Calu3 (cell line): ENCODE measurements at regions not wholly inside any gene's neighbourhood (a gene's known extent, or its start where the extent isn't known, plus 50 kb on each side); places are given as distances from the start of the nearest gene placed in this dataset.
A peak's percentile ranks its signal among the peaks of the same experiment; 100 is the strongest.

Experiments used
- BruUV-seq: library from RNA; stranded (reverse); fragments of 400-500 nt; replicated peaks from 2 replicates; lab custom pipeline; 2021; lab: Mats Ljungman, UMichigan
- CTCF ChIA-PET: fragments of 300-600 bp; sonication (Branson Sonifier 250); formaldehyde crosslinking; loops from one replicate; lab custom pipeline; 2022; ENCODE audit warnings: antibody characterized with exemption; lab: Charles Lee
- DNase-seq: peaks from one replicate; pipeline ENCODE4 v3.0.0; 2022
- H3K27ac Mint-ChIP-seq: one replicate; pipeline ENCODE4 v1.8.0; 2022; ENCODE audit warnings: mixed read lengths; ENCODE audit not compliant: unreplicated experiment
- H3K27me3 Mint-ChIP-seq: one replicate; pipeline ENCODE4 v1.8.0; 2022; ENCODE audit warnings: mixed read lengths; ENCODE audit not compliant: unreplicated experiment
- H3K36me3 Mint-ChIP-seq: one replicate; pipeline ENCODE4 v1.8.0; 2022; ENCODE audit warnings: mild to moderate bottlenecking, moderate library complexity, mixed read lengths; ENCODE audit not compliant: insufficient read depth, unreplicated experiment
- H3K4me1 Mint-ChIP-seq: one replicate; pipeline ENCODE4 v1.8.0; 2022; ENCODE audit warnings: mild to moderate bottlenecking, low read depth, mixed read lengths; ENCODE audit not compliant: unreplicated experiment
- H3K4me3 Mint-ChIP-seq: one replicate; pipeline ENCODE4 v1.8.0; 2022; ENCODE audit warnings: mild to moderate bottlenecking, low read depth, moderate library complexity, mixed read lengths; ENCODE audit not compliant: unreplicated experiment
- H3K9me3 Mint-ChIP-seq: one replicate; pipeline ENCODE4 v1.8.0; 2022; ENCODE audit warnings: low read depth, mixed read lengths; ENCODE audit not compliant: unreplicated experiment
- intact Hi-C: fragments of 100-400 bp; cut with micrococcal nuclease; formaldehyde crosslinking; loops from one replicate; pipeline ENCODE4 v1.10.0; 2022; ENCODE audit not compliant: unreplicated experiment
- TF ChIP-seq, protein P1 (sequence below): fragments of 200-600 bp; IDR thresholded peaks from one replicate; pipeline ENCODE4 v1.8.0; 2022; ENCODE audit warnings: antibody characterized with exemption; ENCODE audit not compliant: unreplicated experiment

- H3K27ac Mint-ChIP-seq = peak overlapping the region; percentile 11
- intact Hi-C loops = loop anchor here (5.0 kb wide), 1 partner anchor 42 kb away; no protein-coding TSS in a partner anchor
- peaks cover 42% of the 10 kb centered on the region for H3K4me1 Mint-ChIP-seq
- CTCF ChIA-PET = interaction anchor here (0.6 to 1.4 kb wide), 9 partner anchors 9 to 1419 kb away, joined by 3 to 11 read pairs (median 4); partner anchors contain the start of gene GALNT15
- no peak overlapping the region for H3K4me3 Mint-ChIP-seq
- no TSS peak for BruUV-seq
- TF ChIP-seq, protein P1, sequence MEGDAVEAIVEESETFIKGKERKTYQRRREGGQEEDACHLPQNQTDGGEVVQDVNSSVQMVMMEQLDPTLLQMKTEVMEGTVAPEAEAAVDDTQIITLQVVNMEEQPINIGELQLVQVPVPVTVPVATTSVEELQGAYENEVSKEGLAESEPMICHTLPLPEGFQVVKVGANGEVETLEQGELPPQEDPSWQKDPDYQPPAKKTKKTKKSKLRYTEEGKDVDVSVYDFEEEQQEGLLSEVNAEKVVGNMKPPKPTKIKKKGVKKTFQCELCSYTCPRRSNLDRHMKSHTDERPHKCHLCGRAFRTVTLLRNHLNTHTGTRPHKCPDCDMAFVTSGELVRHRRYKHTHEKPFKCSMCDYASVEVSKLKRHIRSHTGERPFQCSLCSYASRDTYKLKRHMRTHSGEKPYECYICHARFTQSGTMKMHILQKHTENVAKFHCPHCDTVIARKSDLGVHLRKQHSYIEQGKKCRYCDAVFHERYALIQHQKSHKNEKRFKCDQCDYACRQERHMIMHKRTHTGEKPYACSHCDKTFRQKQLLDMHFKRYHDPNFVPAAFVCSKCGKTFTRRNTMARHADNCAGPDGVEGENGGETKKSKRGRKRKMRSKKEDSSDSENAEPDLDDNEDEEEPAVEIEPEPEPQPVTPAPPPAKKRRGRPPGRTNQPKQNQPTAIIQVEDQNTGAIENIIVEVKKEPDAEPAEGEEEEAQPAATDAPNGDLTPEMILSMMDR = no peak
- H3K27me3 Mint-ChIP-seq = no peaks in the 10 kb centered on the region
- no peaks in the 10 kb centered on the region for H3K9me3 Mint-ChIP-seq
- H3K36me3 Mint-ChIP-seq = no peaks in the 10 kb centered on the region
- DNase-seq = peak; percentile 60
These were observed 114.1 kb upstream of the GALNT15 start for GRCh38 chr3:16060358-16060852.

GRCh38 chr3:16060945-16061344 lies 113.5 kb upstream of the GALNT15 start:
- CTCF ChIA-PET = interaction anchor here (0.6 to 1.4 kb wide), 2 partner anchors 49 to 80 kb away, joined by 3 to 4 read pairs; no protein-coding TSS in a partner anchor

GRCh38 chr3:16061491-16061890 lies 113.0 kb upstream of the GALNT15 start:
- BruUV-seq = no TSS peak
- intact Hi-C loops = loop anchor here (5.0 kb wide), 1 partner anchor 41 kb away; no protein-coding TSS in a partner anchor
- H3K27ac Mint-ChIP-seq = no peak overlapping the region

More at GRCh38 chr3:16060945-16061344, 113.5 kb upstream of the GALNT15 start:
- TF ChIP-seq, protein P1 = no peak
- BruUV-seq = no TSS peak
- no peak for DNase-seq
- Mint-ChIP-seq H3K4me1 (peaks cover 42% of the 10 kb centered on the region), H3K36me3 (no peaks in the 10 kb centered on the region), H3K9me3 (no peaks in the 10 kb centered on the region), H3K27ac (peak overlapping the region; percentile 11), H3K4me3 (no peak overlapping the region), H3K27me3 (no peaks in the 10 kb centered on the region)
- intact Hi-C loops = loop anchor here (5.0 kb wide), 1 partner anchor 41 kb away; no protein-coding TSS in a partner anchor

GRCh38 chr3:16063603-16064002 lies 110.9 kb upstream of the GALNT15 start:
- CTCF ChIA-PET = interaction anchor here (0.7 kb wide), 1 partner anchor 1448 kb away, joined by 4 read pairs; no protein-coding TSS in a partner anchor
- no peak for DNase-seq
- Mint-ChIP-seq H3K27me3 (no peaks in the 10 kb centered on the region), H3K36me3 (no peaks in the 10 kb centered on the region), H3K27ac (no peak overlapping the region), H3K4me3 (no peak overlapping the region), H3K9me3 (no peaks in the 10 kb centered on the region), H3K4me1 (peaks cover 41% of the 10 kb centered on the region)
- BruUV-seq = no TSS peak
- TF ChIP-seq, protein P1 = no peak
- intact Hi-C loops = loop anchor here (5.0 kb wide), 1 partner anchor 39 kb away; no protein-coding TSS in a partner anchor

More at GRCh38 chr3:16061491-16061890, 113.0 kb upstream of the GALNT15 start:
- TF ChIP-seq, protein P1 = no peak
- Mint-ChIP-seq H3K9me3 (no peaks in the 10 kb centered on the region), H3K4me1 (peaks cover 42% of the 10 kb centered on the region), H3K4me3 (no peak overlapping the region), H3K36me3 (no peaks in the 10 kb centered on the region), H3K27me3 (no peaks in the 10 kb centered on the region)
- CTCF ChIA-PET = no interaction called here
- no peak for DNase-seq
